ENCODE measurements at regions not wholly inside any gene's neighbourhood (a gene's known extent, or its start where the extent isn't known, plus 50 kb on each side); places are given as distances from the start of the nearest gene placed in this dataset.

DNA sequence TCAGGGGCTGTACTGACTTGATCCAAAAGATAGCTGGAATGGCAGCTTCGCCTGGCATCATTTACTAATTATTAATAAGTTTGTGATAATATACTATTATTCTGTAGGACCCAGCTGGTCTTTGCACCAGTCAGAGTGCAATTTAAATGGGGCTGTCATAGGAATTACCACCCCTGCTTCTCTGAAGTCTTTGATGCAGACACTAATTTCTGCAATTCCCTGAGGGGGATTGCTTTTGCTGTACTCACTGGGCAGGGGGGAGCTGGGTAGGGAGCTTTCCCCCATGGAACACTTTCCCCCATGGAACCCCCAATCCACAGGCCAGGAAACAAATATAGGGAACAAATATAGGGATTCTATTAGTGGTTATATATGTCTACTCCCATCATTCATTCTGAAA, 54.9 kb upstream of the TSKU start:
- Histone ChIP-seq H3K36me3 (replicated peaks in 1 of 2; ENCODE audit: control insufficient read depth in 1 of 2, insufficient read depth in 2 of 2, low read length in 2 of 2) (no peaks in the 10 kb centered on the region), H3K4me1 (ENCODE audit: insufficient read depth, low read length) (no peaks in the 10 kb centered on the region), H3K79me2 (ENCODE audit: insufficient read depth, low read length) (no peaks in the 10 kb centered on the region), H3K27ac (ENCODE audit: extremely low read length, insufficient read depth, low read length) (no peak overlapping the region), H3K9me3 (ENCODE audit: low read length) (no peaks in the 10 kb centered on the region), H3K27me3 (ENCODE audit: control insufficient read depth in 1 of 2, insufficient read depth in 2 of 2, low read length in 2 of 2) (peaks cover 1 to 20% of the 10 kb centered on the region in 2 experiments; a peak in 4 of 5 replicates), H2AFZ (ENCODE audit: low read length) (no peak overlapping the region), H4K20me1 (ENCODE audit: insufficient read depth, low read length) (no peaks in the 10 kb centered on the region), H3K9ac (ENCODE audit: insufficient read depth, low read depth, low read length) (no peak overlapping the region), H3K4me3 (replicated peaks in 1 of 3; ENCODE audit: insufficient read depth in 1 of 3, low read depth in 2 of 3, low read length in 3 of 3) (no peak overlapping the region), H3K4me2 (ENCODE audit: low read depth, low read length) (no peak overlapping the region)
- intact Hi-C loops (cut with micrococcal nuclease; ENCODE audit: unreplicated experiment) (loop anchor here (10.0 kb wide), 1 partner anchor 317 kb away; no protein-coding TSS in a partner anchor), in situ Hi-C loops (cut with HindIII; ENCODE audit: extremely low pct_ligation_motif_present, low pct_unique_long_range_greater_than_20kb) (loop anchor here (10.0 kb wide), 1 partner anchor 107 kb away; no protein-coding TSS in a partner anchor)
- TF ChIP-seq ZKSCAN5 (CRISPR knock-in tag; IDR thresholded peaks at IDR 0.05) (no peak), ZNF546 (CRISPR knock-in tag; conservative IDR thresholded peaks at IDR 0.05) (no peak), MAZ (IDR thresholded peaks at IDR 0.05; ENCODE audit: borderline replicate concordance, low read depth, low read length) (no peak), MAZ (CRISPR knock-in tag; IDR thresholded peaks at IDR 0.05; ENCODE audit: low read depth) (no peak), ARNT (IDR thresholded peaks at IDR 0.05) (no peak), TMF1 (CRISPR knock-in tag; IDR thresholded peaks at IDR 0.05; ENCODE audit: low read depth) (no peak), FOXA3 (CRISPR knock-in tag; IDR thresholded peaks at IDR 0.05) (no peak), ZNF431 (CRISPR knock-in tag; IDR thresholded peaks at IDR 0.05; ENCODE audit: borderline replicate concordance, low read depth) (no peak), ARNTL (CRISPR knock-in tag; IDR thresholded peaks at IDR 0.05) (no peak)
- TF ChIP-seq, protein P1, sequence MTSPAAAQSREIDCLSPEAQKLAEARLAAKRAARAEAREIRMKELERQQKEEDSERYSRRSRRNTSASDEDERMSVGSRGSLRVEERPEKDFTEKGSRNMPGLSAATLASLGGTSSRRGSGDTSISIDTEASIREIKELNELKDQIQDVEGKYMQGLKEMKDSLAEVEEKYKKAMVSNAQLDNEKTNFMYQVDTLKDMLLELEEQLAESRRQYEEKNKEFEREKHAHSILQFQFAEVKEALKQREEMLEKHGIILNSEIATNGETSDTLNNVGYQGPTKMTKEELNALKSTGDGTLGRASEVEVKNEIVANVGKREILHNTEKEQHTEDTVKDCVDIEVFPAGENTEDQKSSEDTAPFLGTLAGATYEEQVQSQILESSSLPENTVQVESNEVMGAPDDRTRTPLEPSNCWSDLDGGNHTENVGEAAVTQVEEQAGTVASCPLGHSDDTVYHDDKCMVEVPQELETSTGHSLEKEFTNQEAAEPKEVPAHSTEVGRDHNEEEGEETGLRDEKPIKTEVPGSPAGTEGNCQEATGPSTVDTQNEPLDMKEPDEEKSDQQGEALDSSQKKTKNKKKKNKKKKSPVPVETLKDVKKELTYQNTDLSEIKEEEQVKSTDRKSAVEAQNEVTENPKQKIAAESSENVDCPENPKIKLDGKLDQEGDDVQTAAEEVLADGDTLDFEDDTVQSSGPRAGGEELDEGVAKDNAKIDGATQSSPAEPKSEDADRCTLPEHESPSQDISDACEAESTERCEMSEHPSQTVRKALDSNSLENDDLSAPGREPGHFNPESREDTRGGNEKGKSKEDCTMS (CRISPR knock-in tag; conservative IDR thresholded peaks at IDR 0.05) = no peak
- ChIA-PET CTCF (ENCODE audit: low intra/inter-chr PET ratio, low total read pairs) (no interaction called here), POLR2A (no interaction called here)
- FAIRE-seq (no peak), ATAC-seq (no peak), DNase-seq (ENCODE audit: low spot score) (no peak)
- BruUV-seq (replicated peaks) = no TSS peak
- WGBS (ENCODE audit: low lambda C conversion rate) = 22% methylated on average over 1 of the region's 1 CpG
